NCI-H526 treated with DMSO at 0.1 percent for 48 hours (cell line): ENCODE measurements at regions not wholly inside any gene's neighbourhood (a gene's known extent, or its start where the extent isn't known, plus 50 kb on each side); places are given as distances from the start of the nearest gene placed in this dataset.

Experiments used
- DNase-seq: peaks from one replicate; lab custom pipeline; 2025; lab: John Stamatoyannopoulos, UW

DNA sequence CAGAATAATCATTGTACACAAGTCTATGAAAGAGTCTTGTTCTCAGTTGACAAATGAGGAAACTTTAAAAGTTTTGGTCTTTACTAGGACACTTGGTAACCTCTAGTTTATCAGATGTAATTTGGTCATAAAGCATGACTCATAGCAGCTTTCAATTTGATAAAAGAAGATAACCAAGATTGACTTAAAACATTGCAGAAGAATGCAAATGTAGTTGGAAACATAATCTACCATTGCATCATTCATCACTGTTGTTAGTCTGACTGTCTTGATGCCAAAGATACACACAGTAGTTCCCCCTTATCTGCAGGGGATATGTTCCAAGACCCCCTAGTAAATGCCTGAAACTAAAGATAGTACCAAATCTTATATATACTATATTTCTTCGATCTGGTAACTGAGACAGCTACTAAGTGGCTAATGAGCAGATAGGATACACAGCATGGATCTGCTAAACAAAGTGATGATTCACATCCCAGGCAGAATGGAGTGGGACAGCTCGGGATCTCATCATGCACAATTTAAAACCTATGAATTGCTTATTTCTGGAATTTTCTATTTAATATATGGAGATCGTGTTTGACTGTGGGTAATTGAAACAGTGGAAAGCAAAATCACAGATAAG lies 131.4 kb upstream of the CCDC68 start:
- DNase-seq: no peak

GRCh38 chr18:55089610-55090009 lies 130.3 kb upstream of the CCDC68 start:
- no peak for DNase-seq

DNA sequence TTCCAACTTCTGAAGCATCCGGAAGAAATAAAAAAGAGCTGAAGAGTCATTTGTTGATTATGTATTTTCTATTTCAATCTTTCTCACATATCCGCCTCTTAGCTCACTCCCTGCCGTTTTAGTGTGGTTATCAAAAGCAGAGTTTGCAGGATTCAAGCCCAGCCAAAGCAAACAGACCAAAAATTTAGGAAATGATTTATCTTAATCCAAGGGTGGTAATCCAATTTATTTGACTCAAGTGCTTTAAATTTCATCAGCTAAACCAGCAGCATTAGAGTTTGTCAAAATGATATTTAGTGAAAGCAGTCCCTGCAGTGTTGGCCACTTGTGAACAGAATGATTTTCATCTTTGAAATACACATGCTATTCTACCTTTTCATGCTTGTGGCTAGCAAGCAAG lies 129.3 kb upstream of the CCDC68 start:
- DNase-seq: no peak

DNA sequence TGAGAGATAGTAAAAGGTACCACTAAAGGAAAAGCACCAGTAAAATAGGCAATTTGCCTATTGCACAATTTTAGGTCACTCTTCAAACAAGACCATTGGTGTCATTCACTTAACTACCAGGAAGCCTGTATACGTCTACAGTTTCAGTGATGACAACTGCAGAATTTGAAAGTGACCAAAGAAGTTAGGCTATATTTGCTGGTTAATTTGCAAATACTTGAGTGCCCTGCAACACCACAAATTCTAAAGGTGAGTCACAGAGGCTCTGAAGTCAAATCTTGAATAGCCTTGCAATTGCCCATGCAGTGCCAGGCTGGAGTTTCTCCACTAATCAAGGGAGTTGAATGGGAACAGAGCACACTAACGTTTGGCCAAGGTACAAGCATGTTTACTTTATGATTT lies 128.7 kb upstream of the CCDC68 start:
- no peak for DNase-seq

DNA sequence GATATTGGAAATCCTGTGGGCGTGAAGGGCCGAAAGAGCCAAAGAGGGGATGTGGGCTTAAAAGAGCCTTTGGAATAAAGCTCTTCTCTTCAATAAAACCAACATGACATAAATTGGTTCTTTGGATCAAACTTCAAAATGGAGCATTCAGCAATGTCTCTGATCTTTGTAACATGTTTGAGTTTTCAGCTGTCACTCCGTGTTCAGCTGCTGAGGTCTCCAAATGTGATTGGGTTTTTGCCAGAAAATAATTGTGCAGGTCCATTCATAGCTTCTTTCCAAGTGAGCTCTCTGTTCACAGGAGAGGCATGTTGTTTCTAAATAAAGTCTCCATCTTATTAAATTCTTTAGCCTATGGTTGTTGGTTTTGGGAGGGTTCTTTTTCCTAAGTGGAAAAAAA lies 127.6 kb upstream of the CCDC68 start:
- no peak for DNase-seq

DNA sequence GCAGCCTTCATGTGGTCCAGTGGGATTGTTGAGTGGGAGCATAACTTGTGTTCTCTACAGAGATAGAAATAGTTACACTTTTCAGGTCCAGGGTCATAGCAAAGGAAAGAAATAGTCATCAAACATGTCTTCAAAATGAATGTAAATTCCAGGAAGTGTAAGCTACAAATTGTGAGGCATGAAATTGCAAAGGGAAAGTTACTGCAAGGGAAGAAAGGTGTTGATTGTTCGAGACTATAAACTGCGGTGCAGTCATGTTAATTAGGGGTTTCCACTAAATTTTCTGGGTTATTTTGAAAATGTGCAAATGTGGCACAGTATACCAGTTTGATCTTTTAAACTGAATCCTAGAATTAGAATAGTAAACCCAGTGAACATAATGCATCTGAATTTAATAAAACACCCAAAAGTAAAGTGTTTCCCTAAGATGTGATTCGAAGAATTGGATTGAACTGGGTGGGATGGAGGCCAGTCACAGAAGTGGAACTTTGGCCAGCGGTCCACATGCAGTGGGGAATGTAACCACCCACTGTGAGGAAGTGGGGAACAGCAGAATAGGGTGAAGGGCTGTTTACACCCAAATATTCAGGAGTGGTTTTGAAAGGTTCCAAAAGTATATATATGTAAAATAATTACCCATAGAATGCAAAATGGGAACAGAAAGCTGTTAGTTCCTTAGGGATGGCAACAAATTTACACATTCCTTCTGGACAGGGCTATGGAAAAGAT lies 126.5 kb upstream of the CCDC68 start:
- no peak for DNase-seq

DNA sequence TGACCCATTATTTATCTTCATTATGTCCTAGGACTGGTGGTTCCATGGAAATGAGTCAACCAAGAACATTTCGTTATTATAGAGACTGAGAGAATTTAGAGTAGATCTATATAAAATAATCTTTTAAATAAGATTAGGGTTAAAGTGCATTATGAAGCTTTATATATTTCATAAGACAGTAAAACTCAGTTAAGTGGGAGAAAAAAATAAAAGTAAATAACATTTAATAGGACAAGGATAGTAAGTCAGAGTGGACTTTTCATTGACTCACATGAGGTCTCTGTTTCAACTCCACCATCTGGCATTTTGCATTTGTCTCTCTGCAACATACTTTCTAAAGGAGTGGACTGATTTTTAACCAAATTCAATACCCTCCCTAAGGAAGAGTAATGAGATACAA lies 125.3 kb upstream of the CCDC68 start:
- DNase-seq: no peak

GRCh38 chr18:55083461-55083860 lies 124.2 kb upstream of the CCDC68 start:
- no peak for DNase-seq

DNA sequence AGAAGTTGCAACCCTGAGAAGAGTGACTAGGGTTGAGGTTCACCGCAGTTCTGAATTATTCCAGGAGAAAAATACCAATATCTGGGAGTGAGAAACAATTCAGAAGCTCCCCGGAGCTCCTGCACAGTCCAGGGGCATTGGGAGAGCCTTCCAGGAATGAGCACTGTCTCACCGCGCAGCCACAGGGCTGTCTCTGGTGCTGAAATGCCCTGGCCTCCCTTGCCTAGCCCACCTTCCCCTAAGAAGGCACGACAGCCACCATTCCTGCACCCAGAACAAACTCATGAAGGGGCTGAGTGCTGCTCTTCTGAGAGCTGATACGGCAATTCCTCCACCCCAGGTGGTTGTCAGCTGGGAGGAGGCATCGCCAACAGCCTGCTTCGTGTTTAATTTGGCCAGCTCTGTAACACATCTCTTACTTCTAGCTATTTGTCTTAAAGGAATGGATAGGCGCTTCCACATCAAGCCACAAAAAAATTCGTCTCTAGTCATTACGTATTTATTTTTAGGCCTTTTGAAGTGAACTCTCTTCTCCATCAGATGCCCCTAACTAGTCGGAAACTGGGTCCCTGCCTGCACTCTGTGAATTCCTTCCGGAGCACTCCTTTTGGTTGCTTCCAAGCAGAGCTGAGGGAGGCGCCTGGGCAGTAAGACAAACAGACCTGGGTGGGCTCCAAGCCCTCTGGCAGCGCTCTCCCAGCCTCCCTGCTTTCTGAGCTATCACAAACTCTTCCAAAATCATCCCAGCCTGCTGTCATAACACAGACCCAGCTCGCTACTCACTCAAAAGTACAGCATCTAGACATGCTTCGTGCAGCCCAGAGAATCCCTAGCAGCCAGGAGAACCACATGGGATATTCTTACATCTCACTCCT lies 120.5 kb upstream of the CCDC68 start:
- no peak for DNase-seq

DNA sequence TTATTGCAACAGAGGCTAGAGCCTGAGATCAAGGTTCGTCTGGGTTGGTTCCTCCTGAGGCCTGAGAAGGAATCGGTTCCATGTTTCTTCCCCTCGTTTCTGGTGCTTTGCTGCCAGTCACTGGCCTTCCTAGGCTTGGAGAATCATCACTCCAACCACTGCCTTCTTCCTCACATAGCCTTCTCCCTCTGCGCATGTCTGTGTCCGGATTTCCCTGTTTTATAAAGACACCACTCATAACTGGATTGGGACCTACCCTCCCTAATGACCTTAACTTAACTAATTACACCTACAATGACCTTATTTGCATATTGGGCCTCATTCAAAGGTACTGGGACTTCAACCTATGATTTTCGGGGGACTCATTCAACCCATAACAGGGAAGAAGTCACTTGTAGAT lies 119.8 kb upstream of the CCDC68 start:
- DNase-seq: no peak

GRCh38 chr18:55078303-55078932 lies 119.2 kb upstream of the CCDC68 start:
- no peak for DNase-seq

DNA sequence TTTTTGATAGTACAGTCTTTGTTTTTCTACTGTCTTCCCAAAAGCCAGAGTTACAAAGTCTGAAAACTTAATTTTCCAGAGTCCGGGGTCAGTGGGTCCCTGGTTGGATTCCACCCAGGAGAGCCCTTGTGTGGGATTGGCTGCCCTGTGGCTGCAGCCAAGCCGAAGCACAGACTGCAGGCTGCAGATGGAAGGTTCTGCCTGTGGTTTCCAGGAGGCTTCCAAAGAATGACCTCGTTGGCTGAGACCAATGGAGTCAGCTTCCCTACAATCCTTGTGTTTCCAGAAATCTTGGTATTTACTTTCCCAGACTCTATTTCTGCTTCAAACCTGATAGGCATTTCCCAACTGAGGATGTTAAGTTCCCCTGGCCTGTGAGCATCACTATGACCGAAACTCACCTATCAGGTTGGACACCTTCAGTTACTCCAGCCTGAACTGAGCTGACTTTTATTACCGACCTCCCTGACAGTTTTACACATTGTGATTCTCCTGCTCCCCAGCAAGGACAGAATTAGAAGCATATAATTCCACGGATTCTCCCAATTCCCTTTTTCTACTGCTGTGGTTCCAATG lies 117.5 kb upstream of the CCDC68 start:
- no peak for DNase-seq

DNA sequence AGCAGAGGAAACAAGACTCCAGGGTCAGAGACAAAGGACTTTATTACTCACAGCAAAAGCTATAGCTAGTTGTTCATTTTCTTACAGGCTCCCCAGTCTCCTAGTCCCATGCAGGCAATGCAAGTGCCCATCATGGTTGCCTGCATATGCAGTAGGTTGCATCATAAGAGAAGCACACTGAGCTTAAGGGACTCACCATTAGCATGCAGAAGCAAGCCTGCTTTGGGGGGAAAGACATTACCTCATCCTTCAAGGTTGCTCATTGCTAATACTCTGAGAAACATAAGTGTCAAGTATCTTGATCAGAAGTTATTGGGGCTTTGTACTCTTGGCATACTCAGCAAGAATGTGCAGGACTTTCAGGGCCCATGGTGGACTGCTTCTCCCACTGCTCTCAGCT lies 114.6 kb upstream of the CCDC68 start:
- DNase-seq: no peak

GRCh38 chr18:55073116-55073515 lies 113.9 kb upstream of the CCDC68 start:
- no peak for DNase-seq

DNA sequence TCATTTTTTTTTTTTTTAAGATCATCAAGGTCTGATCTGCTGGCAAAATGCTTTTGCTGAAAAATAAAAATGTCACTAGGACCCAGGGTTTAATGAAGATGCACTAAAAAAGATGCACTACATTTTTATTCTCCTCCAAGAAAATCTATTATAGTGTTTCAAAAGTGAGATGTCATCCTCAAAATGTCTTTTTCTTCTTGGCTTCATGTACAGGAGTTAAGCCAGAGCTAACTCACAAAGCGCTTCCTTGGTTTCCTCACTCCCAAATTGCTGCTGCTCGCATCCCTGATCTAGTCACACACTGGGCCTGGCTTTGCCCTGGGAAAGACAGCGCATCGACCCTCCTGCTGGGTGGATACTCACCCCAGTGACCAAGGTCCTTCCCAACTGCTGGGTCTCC lies 113.4 kb upstream of the CCDC68 start:
- DNase-seq: no peak

GRCh38 chr18:55072181-55072580 lies 112.9 kb upstream of the CCDC68 start:
- no peak for DNase-seq

GRCh38 chr18:55069497-55069896 lies 110.2 kb upstream of the CCDC68 start:
- no peak for DNase-seq

GRCh38 chr18:55064760-55065159 lies 105.5 kb upstream of the CCDC68 start:
- no peak for DNase-seq

DNA sequence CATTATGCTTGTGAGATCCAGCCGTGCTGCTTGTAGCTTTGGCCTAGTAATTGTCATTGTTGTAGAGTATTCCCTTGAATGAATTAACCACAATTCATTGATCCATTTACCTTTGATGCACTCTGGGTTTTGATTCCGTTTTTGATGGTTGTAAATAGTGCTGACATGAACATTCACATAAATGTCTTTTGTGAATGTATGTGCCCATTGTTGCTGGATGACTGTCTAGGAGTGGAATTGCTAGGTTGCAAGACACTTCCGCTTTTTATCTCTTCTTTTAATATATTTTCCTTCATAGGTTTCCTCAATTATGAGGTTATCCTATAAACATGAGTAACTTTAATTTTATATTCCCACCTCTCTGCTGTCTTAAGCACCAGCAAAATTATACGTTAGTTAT lies 104.8 kb upstream of the CCDC68 start:
- DNase-seq: no peak

DNA sequence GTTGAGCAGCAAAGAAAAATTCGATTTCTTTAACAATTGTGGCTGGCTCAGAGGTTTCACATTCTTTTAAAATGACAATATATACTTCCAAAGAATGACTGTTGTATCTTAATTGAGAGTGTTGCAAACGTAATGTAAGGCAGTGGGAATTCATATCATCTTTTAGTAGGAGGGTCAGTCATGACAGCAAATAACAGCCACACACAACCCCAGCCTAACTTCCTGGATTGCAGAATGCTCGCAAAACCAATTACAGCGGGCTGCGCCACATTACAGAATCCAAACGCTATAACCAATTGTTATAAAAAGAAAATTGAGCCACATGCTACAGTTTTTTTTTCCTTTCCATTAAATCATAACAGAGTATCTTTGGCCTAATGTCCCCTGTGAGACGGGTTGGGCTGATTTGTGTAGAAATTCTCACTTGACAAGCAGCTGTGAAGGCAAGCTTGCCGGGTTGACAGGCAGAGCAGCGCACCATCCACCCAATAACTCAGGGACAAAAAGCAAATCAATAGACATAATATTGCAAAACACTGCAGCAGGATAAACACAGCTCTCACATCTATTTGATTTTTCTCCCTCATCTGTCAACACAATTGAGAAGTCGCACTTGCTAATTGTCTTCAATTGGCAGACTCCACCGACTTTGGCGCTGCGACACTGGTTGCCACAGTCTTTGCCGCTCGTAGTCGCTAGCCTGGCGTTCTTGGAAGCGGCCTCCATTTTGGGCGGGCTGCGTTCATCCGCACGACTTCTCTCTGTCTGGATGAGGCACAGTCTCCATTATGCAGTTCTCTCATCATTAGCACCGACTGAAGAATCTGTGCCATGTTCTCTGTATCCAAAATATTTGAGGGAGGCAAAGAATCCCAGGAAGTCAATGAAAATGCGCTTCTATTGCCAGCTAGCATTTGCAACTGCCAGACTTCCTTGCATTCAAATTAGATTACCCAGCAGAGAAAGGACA lies 95.0 kb upstream of the CCDC68 start:
- DNase-seq: no peak

GRCh38 chr18:55048892-55049291 lies 89.6 kb upstream of the CCDC68 start:
- DNase-seq: no peak
